HG02943 (cell line): ENCODE measurements at regions not wholly inside any gene's neighbourhood (a gene's known extent, or its start where the extent isn't known, plus 50 kb on each side); places are given as distances from the start of the nearest gene placed in this dataset.
A peak's percentile ranks its signal among the peaks of the same experiment; 100 is the strongest.
"Not testable (repeated sequence)": the region's sequence is repeated elsewhere in the genome, so short reads cannot be mapped to it uniquely, and the experiment has no call there.

Source experiments
- ATAC-seq: cut with Tn5 transposase; IDR thresholded peaks from one replicate; pipeline ENCODE4 v1.9.1; 2021; ENCODE audit warnings: mild to moderate bottlenecking, low read depth, moderate library complexity; ENCODE audit not compliant: unreplicated experiment

DNA sequence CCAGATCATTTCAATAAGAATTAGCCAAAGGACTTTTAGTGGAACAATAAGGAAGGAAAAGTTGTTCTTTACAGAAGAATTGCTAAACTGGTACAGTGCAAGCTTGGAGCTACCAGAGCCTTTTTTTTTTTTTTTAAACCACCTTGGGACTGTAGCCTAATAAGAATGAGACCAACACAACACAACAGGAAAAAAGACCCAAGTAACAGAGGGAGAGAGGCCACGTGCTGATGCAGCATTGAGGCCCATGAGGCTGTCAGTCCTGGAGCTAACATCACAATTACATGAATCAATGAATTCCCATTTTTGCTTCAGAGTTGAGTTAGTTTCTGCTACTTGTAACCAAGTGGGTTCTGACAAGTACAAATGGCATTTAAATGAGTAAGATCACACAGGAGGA lies 149.0 kb upstream of the EEA1 start:
- ATAC-seq, result no peak

DNA sequence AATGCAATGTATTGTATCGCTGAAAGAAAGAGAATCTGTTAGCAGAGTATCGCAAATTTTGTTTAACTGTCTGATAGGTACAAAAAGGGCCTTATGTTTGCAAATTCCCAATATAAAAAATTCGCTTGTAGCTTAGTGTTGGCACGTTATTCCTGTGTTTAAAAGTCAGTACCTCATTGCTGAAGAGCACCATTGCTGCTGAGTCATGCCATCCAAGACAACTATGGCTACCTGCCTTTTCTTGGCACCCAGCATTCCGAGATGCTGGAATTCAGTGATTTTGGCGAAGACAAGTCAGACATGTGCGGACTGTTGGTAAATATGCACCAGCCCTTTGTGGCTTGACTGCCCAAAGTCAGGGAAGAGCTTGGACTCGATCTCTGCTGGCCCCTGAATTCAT lies 149.5 kb upstream of the EEA1 start:
- no peak for ATAC-seq

DNA sequence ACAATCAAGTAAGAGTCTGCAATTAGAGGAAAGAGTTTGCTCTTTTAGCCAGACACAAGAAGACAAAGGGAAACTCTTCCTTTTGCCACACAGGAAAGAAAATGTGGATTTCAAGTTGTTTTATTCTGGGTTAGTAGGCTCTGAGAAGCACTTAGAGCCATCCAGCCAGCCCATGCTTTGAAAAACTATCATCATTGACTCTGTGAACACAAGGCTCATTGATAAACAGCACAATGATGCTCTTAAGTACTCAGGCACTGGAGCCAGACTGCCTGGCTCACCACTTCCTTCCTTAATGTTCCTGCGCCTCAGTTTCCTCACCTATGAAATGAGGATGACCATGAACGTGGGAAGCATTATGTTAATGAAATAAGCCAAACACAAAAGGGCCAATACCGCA lies 150.2 kb upstream of the EEA1 start:
- ATAC-seq, result no peak

DNA sequence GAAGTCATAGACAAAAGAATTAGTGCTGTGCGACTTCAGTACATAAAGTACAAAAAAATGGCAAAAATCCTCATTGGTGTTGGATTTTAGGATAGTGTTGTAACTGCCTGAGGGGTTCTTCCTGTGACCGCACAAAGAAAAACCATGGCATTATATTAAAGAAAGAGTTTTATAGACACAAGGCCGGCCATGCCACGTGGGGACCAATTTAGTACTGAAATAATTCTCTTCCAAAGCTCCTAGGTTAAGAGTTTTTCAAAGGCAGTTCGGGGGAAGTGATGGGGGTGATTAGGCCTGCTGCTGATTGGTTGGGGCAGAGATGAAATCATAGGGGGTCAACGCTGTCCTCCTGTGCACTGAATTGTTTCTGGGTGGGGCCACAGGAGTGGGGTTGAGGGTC lies 150.9 kb upstream of the EEA1 start:
- ATAC-seq, result no peak

DNA sequence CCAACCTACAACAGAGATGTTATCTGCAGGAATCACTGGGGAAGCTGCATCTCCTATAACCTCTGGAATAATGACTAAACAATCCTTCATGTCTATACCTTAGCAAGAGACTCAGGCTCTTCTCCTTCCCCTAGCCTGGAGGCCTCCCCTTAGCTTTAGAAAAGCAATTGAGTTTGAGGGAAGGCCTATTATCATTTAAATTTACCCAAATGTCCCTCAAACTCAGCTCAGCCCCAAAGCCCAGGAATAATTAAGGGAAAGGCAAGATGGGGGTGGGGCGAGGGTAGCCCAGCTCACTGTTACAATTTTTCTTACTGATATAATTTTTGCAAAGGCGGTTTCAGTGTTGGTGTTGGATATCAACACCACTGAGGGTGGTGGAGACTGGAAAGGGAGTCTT lies 151.4 kb upstream of the EEA1 start:
- ATAC-seq, result no peak

DNA sequence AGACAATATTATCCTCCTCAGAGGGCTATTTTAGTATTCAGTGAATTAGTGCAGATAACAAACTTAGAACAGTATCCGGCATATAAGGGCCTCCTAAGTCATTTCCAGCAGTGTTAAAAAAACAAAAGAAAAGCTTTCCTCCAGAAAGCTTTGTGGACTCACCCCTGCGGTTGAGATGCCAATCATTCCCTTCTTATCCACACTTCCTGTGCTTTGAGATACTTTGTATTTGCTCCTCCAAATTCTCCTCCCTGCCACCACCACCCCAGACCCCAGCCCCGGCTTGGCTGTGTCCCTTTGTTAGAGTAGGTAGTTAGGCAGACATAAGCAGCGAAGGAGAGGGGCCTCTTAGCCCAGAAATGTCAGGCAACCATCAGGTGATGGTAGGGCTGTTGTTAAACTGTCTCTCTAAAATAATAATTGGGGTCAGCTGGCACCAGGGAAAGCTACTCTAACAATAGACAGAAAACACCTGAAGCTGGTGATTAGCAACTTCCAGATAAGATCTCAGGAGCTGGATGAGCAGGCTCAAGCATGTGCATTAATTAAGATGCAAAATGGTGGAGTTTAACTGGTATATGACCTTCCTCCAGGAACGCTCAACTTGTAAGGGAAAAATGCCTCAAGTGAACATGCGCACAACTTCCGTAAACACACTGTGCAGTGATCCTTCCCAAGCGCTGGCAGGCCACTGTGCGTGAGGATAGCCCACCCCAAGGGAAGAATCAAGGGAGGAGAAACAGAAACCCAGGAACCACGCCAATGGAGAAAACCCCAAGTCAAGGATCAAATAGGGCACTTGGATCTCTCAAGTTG lies 152.1 kb upstream of the EEA1 start:
- no peak for ATAC-seq

DNA sequence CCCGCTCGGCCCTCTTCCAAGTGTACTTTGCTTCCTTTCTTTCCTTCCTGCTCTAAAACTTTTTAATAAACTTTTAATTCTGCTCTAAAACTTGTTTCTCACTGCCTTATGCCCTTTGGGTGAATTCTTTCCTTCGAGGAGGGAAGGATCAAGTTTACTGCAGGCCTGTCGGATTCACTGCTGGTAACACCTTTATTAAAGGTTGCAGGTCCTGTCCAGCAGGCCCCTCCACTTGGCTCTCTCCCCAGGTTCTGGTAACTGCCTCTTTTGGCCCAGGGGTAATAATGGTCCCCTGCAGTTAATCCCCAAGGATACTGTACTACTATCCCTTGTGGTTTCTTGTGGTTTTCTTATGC lies 152.7 kb upstream of the EEA1 start:
- no peak for ATAC-seq

DNA sequence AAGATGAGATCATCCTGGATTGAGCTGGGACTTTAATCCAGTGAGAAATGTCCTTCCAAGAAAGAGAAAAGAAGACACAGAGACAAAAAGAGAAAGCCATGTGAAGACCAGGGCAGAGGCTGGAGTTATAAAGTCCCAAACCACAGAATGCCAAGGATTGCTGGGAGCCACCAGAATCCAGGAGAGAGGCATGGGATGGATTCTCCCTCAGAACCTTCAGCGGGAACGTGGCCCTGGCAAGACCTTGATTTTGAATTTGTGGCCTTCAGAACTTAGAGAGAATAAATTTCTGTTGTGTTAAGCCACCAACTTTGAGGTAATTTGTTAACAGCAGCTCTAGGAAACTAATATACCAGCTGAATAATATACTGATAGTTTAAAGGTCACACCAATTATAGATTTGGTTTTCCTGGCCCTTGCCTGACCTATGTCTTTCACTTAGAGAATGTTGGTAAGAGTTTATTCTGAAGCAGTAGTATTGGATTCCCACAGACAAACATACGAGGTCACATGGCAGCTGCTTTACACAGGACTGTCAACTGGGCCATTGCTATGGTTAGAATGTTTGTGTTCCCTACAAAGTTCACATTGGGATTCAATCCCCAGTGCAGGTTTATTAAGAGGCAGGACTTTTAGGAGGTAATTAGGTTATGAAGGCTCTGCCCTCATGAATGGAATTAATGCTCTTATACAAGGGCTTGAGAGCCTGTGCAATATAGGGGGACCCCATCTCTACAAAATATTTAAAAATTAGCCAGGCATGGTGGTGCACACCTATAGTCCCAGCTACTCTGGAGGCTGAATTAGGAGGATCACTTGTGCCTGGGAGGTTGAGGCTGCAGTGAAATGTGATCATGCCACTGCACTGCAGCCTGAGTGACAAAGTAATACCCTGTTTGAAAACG lies 156.5 kb upstream of the EEA1 start:
- no peak for ATAC-seq

DNA sequence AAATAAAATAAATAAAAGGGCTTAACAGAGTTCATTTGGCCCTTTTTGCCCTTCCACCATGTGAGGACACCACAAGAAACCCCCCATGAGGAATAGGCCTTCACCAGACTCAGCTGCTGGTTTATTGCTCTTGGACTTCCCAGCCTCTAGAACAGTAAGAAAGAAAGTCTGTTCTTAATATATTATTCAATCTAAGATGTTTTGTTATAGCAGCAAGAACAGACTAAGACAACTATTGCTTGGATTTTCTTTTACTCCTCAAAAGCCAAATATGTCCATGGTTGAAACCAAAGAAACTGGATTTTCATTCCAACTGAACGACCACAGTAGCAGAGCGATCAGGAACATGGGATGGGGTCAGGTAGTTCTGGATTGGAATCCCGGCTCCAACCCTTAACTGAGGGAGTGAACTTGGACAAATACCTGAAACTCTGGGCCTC lies 157.2 kb upstream of the EEA1 start:
- ATAC-seq, result no peak

DNA sequence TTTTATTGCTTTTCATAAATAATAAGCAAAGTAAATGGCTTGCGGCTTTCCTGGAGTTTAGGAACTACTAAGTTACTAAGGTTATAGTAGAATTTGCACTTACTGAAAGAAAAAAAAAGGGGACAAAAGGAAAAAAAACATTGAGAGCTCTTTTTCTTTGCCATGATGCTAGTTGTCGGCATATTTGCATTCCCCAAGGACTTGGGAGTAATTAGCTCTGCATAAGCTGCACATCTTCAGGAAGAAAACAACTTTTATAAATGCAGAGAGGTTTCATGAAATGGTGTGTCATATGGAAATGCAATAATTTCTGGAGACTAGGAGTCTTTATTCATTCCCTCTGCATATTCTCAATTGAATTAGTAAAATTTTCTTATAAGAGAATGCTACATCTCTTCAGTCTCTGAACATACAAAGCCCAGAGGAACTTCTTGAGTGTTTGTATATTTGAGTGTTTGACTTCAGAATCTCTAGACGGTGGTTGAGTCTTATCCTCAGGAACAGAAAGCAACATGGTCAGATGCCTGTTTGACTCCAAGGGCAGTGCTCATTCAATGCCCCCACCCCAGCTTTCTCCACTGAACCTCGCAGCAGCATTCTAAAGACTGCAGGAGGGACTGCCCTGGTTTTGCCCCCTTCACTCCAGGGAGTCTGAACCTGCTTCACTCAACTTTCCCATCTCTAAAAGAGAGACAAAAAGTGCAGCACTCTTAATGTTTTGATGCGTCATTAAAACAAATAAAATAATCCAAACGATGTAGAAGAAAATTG lies 158.9 kb upstream of the EEA1 start:
- no peak for ATAC-seq

DNA sequence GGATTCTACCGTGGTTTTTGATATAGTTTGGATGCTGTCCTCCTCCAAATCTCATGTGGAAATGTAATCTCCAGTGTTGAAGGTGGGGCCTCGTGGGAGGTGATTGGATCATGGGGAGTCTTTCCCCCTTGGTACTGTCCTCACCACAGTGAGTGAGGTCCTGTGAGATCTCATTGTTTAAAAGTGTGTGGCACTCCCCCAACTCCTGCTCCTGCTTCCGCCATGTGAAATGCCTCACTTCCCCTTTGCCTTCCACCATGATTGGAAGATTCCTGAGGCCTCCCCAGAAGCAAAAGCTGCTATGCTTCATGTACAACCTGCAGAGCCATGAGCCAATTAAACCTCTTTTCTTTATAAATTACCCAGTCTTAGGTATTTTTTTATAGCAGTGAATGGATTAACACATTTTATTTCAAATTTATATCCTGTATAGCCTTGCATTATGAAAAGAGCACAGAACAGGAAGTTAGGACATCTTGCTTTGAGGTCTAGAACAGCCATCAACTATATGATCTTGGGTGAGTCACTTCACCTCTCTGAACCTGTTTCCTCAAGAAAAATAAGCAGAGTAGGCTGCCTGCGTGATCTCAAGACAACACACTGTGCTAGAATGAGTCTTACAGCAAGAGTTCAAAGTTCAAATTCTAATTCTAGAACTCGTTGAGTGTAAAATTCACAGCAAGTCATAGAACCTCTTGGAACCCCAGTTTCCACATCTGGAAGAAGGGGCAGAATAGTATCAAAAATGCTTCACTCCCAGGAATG lies 160.9 kb upstream of the EEA1 start:
- no peak for ATAC-seq

DNA sequence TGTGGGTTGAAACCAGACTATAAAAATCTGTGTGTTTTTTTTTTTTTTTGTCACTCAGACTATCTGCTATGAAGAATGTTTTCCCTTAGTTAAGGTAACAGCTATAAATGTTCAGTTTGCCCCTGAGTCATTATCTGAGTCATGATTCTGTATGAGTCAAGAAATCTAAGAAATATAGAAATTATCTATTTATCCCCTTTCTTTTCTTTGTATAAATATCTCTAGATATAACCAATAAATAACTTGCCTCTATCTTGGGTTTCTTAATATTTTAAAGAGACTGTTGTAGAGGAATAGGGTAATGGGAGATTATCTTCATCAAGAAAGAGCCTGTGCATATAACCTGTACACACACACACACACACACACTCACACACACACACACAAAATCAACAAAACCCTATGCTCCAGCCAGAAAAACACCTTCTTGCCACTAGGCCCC lies 161.7 kb upstream of the EEA1 start:
- ATAC-seq, result no peak

DNA sequence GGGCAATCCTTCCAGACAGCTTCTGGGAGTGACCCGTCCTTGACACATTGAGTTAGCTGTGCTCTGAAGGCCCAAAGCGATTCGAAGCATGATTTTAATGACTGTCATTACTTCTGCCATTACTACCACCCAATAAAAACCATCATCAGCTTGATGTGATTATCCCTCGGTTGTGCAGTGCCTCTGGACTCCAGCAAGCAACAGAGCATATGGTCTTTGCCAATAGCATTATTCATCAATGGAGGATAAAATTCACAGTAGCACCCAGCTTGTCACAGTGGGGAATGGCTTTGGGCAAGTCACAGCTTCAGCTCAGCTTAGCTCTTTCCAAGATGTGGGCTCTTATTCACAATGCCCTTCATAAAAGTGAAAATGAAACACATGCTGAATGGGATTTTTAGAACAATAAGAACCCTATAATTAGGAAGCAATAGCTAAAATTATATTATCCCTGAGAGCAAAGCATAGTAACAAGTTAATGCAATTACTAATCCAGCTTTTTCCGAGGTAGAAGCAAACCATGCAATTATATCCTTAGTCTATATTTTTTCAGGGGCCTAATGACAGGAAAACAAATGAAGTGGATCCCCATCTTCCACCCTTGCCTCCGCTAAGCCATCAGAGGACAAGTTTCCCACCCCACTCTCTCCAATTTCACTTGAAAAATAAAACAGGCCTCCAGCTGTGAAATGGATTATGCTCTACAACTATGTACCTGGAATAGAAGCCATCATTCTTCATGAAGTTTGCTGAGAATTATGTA lies 163.0 kb upstream of the EEA1 start:
- ATAC-seq, result no peak

DNA sequence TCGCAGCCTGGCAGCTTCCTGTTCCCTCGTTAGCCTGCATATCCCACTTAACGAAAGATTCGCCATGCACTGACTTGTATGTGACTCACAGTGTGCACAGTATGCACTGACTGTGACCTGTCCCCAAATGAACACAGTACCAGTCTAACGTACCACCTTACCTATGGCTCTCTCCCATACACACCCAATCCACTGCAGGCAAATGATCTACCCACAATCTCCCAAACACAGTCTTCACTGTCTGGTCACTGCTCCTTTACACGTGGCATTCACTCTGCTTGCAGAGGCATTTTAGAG lies 163.5 kb upstream of the EEA1 start:
- no peak for ATAC-seq

DNA sequence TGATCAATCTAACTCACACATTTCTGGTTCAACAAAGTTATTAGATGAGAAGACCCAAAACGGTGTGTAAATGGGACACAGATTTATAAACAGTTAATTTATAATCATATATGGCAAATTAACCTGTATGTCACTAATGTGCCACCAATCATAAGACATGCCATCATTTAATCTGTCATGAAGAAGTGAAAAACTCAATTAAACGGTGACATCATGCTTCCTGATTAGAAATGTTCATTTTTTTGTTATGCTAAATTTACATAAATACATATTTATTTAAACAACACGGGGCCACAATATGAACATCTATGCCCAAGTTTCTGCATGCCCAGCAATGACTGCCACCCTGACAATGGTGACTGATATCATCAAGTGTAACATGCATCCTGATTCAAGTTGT lies 164.1 kb upstream of the EEA1 start:
- no peak for ATAC-seq

DNA sequence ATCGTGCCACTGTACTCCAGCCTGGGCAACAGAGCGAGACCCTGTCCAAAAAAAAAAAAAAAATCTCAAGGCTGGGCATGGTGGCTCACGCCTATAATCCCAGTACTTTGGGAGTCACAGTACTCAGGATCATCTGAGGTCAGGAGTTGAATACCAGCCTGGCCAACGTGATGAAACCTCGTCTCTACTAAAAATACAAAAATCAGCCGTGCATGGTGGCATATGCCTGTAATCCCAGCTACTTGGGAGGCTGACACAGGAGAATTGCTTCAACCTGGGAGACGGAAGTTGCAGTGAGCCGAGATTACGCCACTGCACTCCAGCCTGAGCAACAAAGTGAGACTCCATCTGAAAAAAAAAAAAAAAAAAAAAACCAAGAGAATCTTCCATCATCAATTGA lies 165.1 kb upstream of the EEA1 start:
- not testable (repeated sequence) for ATAC-seq

DNA sequence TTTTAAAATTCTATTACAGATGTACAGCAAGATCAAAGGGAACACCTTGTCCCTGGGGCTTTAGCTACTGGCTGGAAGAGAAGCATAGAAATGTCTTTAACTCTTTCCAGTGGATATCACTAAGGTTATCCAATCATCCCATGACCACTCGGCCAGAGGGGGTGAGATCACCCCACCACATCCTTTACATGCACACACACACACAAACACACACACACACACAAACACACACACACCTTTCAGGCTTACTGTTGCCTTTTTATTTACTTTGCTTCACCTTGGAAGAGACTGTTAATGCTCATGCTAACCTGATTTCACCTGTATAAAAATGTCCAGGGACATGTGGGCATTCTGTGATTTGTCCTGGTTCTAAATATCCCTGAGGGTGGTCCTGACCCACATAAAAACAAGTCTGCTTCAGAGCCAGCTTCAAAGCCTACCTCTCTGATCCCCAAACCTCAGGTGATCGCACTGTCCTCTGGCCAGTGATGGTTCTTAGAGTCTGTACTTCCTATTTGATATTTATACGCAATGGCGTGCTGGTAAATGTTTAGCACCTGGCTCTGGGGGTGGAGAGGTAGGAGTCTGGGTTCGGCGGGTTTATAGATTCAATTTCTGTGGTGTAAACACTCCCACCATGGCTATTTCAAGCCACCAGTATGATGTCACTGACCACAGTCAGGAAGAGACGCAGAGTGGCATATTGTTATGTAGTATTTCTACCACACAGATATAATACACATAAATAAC lies 166.1 kb upstream of the EEA1 start:
- ATAC-seq, result peak; percentile 97

DNA sequence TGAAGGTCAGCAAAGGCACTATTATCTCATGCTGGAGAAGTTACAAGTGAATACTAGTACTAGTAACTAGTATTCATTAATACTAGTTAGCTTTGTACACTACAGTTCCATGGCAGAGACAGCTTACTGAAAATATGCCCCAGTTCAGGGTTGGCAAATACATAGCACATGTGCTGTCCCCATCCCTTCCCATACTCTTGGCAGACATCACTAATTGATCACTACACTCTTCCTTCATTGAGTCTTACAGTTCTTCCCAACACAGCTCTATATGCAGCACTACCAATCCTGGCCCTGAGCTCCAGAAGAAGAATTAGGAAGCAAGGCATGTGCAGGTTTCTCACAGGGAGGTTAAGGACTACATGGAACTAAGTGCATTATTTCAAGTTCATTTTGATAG lies 168.3 kb upstream of the EEA1 start:
- ATAC-seq, result no peak

DNA sequence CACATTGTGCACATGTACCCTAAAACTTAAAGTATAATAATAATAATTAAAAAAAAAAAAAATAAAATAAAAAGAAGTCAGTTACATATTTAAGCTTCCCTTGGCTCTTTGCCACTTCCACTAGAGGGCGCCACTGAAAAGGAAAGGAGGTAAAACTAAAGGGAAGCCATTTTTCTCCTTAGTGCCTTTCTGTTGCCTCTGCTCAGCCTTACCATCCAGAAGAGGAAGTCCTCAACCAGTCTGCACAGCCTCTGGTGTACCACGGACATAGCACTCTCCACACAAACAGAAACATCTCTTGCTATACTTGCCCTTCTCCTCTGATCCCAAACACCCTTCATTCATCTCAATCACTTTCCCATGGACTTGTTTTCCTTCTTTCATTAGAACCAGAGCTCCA lies 169.0 kb upstream of the EEA1 start:
- ATAC-seq, result no peak
